ENCODE measurements at regions not wholly inside any gene's neighbourhood (a gene's known extent, or its start where the extent isn't known, plus 50 kb on each side); places are given as distances from the start of the nearest gene placed in this dataset.

DNA sequence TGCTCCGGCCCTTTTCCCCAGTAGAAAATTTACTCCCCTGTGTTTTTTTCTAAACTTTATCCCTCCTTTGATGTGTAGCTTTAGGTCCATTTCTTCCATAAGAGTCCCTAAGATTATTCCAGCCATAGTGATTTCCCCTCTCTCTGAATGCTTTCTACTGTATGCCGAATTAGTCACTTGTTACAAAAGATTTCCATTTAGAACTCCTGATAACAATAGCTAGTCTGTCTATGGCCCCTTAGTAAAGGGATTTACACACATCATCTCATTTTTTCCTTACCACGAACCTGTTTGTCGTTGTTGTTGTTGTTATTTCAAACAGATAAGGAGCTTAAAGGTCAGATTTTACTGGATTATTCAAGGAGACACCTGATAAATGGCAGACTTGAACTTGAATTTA, 256.1 kb downstream of the PAX3 start:
- POLR2A ChIA-PET (ENCODE audit: unreplicated experiment): no interaction called here
- Histone ChIP-seq H3K27me3 (ENCODE audit: insufficient read depth, low read depth) (no peaks in the 10 kb centered on the region), H4K20me1 (ENCODE audit: insufficient read depth) (no peaks in the 10 kb centered on the region), H3K36me3 (ENCODE audit: low read depth) (no peaks in the 10 kb centered on the region), H3K27ac (no peak overlapping the region), H3F3A (ENCODE audit: insufficient read depth, low read depth) (no peaks in the 10 kb centered on the region), H3K4me1 (replicated peaks; ENCODE audit: insufficient read depth) (no peaks in the 10 kb centered on the region), H3K4me2 (no peak overlapping the region), H2AFZ (0 out of 2 replicates have a peak overlapping the region, but pooled peaks have one; percentile 8), H3K79me2 (ENCODE audit: low read depth) (no peaks in the 10 kb centered on the region), H3K9me3 (ENCODE audit: insufficient read depth, low read depth) (no peaks in the 10 kb centered on the region), H3K9me2 (ENCODE audit: insufficient read depth) (no peaks in the 10 kb centered on the region), H3K4me3 (no peak overlapping the region)
- BruUV-seq (replicated peaks): no TSS peak
- DNase-seq: no peak
- TF ChIP-seq, protein P1, sequence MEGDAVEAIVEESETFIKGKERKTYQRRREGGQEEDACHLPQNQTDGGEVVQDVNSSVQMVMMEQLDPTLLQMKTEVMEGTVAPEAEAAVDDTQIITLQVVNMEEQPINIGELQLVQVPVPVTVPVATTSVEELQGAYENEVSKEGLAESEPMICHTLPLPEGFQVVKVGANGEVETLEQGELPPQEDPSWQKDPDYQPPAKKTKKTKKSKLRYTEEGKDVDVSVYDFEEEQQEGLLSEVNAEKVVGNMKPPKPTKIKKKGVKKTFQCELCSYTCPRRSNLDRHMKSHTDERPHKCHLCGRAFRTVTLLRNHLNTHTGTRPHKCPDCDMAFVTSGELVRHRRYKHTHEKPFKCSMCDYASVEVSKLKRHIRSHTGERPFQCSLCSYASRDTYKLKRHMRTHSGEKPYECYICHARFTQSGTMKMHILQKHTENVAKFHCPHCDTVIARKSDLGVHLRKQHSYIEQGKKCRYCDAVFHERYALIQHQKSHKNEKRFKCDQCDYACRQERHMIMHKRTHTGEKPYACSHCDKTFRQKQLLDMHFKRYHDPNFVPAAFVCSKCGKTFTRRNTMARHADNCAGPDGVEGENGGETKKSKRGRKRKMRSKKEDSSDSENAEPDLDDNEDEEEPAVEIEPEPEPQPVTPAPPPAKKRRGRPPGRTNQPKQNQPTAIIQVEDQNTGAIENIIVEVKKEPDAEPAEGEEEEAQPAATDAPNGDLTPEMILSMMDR (conservative IDR thresholded peaks at IDR 0.05): no peak
- no peak for TF ChIP-seq EZH2 (IDR thresholded peaks at IDR 0.05; ENCODE audit: low read depth)
- CTCF ChIA-PET: interaction anchor here (0.5 to 1.3 kb wide), 2 partner anchors 18 to 520 kb away, joined by 3 to 5 read pairs; no protein-coding TSS in a partner anchor
- intact Hi-C loops (cut with micrococcal nuclease; ENCODE audit: unreplicated experiment): no loop called here

DNA sequence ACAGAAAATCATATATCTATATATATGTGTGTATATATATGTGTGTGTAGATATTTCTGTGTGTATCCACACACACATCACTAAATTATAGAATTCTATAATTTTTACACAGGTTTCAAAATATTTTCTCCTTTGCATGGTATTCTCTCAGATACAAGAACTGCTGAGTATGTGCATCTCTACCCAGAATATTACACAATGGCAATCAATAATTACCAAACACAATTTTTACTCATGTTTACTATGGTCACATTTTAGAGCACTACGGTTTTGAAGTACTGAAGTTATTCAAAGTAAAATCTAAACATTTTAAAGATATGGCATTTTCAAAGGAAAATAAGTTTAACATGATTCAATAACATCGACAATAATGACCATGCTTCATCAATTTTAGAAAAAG, 258.5 kb downstream of the PAX3 start:
- no peaks in the 10 kb centered on the region for H3K79me2 ChIP-seq (ENCODE audit: low read depth)
- ChIA-PET POLR2A (ENCODE audit: unreplicated experiment) (no interaction called here), CTCF (no interaction called here)
- no peak overlapping the region for H3K4me2 ChIP-seq
- no peaks in the 10 kb centered on the region for H3K4me1 ChIP-seq (replicated peaks; ENCODE audit: insufficient read depth)
- TF ChIP-seq, protein P1 (conservative IDR thresholded peaks at IDR 0.05): no peak
- TF ChIP-seq EZH2 (IDR thresholded peaks at IDR 0.05; ENCODE audit: low read depth): no peak
- H3K27me3 ChIP-seq (ENCODE audit: insufficient read depth, low read depth): no peaks in the 10 kb centered on the region
- H2AFZ ChIP-seq: no peak overlapping the region
- DNase-seq: no peak
- no peak overlapping the region for H3K27ac ChIP-seq
- intact Hi-C loops (cut with micrococcal nuclease; ENCODE audit: unreplicated experiment): no loop called here
- no peaks in the 10 kb centered on the region for H3F3A ChIP-seq (ENCODE audit: insufficient read depth, low read depth)
- H4K20me1 ChIP-seq (ENCODE audit: insufficient read depth): no peaks in the 10 kb centered on the region
- H3K36me3 ChIP-seq (ENCODE audit: low read depth): no peaks in the 10 kb centered on the region
- no peaks in the 10 kb centered on the region for H3K9me3 ChIP-seq (ENCODE audit: insufficient read depth, low read depth)
- no peaks in the 10 kb centered on the region for H3K9me2 ChIP-seq (ENCODE audit: insufficient read depth)
- BruUV-seq (replicated peaks): no TSS peak
- no peak overlapping the region for H3K4me3 ChIP-seq

DNA sequence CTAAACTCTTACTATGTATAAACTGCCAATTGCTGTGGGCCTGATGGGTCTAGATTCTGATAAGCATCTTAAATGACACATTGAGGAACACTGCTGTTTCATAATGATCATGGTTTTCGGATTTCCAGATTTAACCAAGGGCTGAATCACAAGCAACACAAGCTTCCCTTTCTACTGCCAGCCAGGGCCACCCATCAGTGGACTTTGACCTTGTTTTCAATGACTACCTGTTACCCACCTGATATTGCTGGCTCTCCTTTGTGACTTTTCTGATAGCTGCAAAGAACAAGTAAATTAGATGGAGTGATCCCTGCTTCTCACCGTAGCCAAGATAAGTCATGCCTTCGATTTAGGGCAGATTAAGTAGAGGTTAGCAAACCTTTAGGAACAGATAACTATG, 259.0 kb downstream of the PAX3 start:
- Histone ChIP-seq H3K9me3 (ENCODE audit: insufficient read depth, low read depth) (no peaks in the 10 kb centered on the region), H3K36me3 (ENCODE audit: low read depth) (no peaks in the 10 kb centered on the region), H4K20me1 (ENCODE audit: insufficient read depth) (no peaks in the 10 kb centered on the region), H3K27me3 (ENCODE audit: insufficient read depth, low read depth) (no peaks in the 10 kb centered on the region), H3K4me1 (replicated peaks; ENCODE audit: insufficient read depth) (no peaks in the 10 kb centered on the region), H3F3A (ENCODE audit: insufficient read depth, low read depth) (no peaks in the 10 kb centered on the region), H3K9me2 (ENCODE audit: insufficient read depth) (no peaks in the 10 kb centered on the region), H3K27ac (no peak overlapping the region), H3K79me2 (ENCODE audit: low read depth) (no peaks in the 10 kb centered on the region), H3K4me3 (no peak overlapping the region), H2AFZ (no peak overlapping the region), H3K4me2 (no peak overlapping the region)
- intact Hi-C loops (cut with micrococcal nuclease; ENCODE audit: unreplicated experiment): no loop called here
- CTCF ChIA-PET: interaction anchor here (0.6 to 1.3 kb wide), 5 partner anchors 14 to 803 kb away, joined by 4 to 6 read pairs (median 5); no protein-coding TSS in a partner anchor
- POLR2A ChIA-PET (ENCODE audit: unreplicated experiment): no interaction called here
- no peak for DNase-seq
- TF ChIP-seq, protein P1 (conservative IDR thresholded peaks at IDR 0.05): no peak
- no peak for TF ChIP-seq EZH2 (IDR thresholded peaks at IDR 0.05; ENCODE audit: low read depth)
- no TSS peak for BruUV-seq (replicated peaks)

Data from PC-9 (cell line).